H9 (cell line): ENCODE measurements at regions not wholly inside any gene's neighbourhood (a gene's known extent, or its start where the extent isn't known, plus 50 kb on each side); places are given as distances from the start of the nearest gene placed in this dataset.

Experiments
- DNase-seq: peaks from one replicate; pipeline ENCODE4 v3.0.0-alpha.2; 2017
- H2AFZ ChIP-seq: one replicate; pipeline ENCODE4 v1.6.1; 2013; ENCODE audit warnings: mild to moderate bottlenecking, low read length, control low read depth, moderate library complexity
- H2AK5ac ChIP-seq: 2 replicates; pipeline ENCODE4 v1.6.1; 2013; ENCODE audit warnings: low read length, control low read depth, mixed read lengths; ENCODE audit not compliant: insufficient read length
- H2BK120ac ChIP-seq: one replicate; pipeline ENCODE4 v1.6.1; 2013; ENCODE audit warnings: low read depth, mild to moderate bottlenecking, low read length, control low read depth, inconsistent platforms; ENCODE audit not compliant: poor library complexity, severe bottlenecking
- H2BK12ac ChIP-seq: 2 replicates; pipeline ENCODE4 v1.6.1; 2013; ENCODE audit warnings: low read length, control low read depth, mixed read lengths, low read depth; ENCODE audit not compliant: insufficient read length
- H2BK15ac ChIP-seq: 2 replicates; pipeline ENCODE4 v1.6.1; 2013; ENCODE audit warnings: low read depth, low read length, control low read depth
- H2BK20ac ChIP-seq: one replicate; pipeline ENCODE4 v1.6.1; 2013; ENCODE audit warnings: low read depth, mild to moderate bottlenecking, low read length, control low read depth, inconsistent platforms; ENCODE audit not compliant: poor library complexity, severe bottlenecking
- H2BK5ac ChIP-seq: 2 replicates; pipeline ENCODE4 v1.6.1; 2013; ENCODE audit warnings: low read length, control low read depth, mixed read lengths; ENCODE audit not compliant: insufficient read length
- H3K14ac ChIP-seq: 2 replicates; pipeline ENCODE4 v1.6.1; 2013; ENCODE audit warnings: low read length, control low read depth; ENCODE audit not compliant: insufficient read depth
- H3K18ac ChIP-seq: 2 replicates; pipeline ENCODE4 v1.6.1; 2013; ENCODE audit warnings: low read depth, mild to moderate bottlenecking, mixed read lengths, low read length, control low read depth; ENCODE audit not compliant: insufficient read length
- H3K23ac ChIP-seq: 2 replicates; pipeline ENCODE4 v1.6.1; 2013; ENCODE audit warnings: low read length, control low read depth, mixed read lengths, low read depth; ENCODE audit not compliant: insufficient read length
- H3K23me2 ChIP-seq: 2 replicates; pipeline ENCODE4 v1.6.1; 2013; ENCODE audit warnings: low read depth, mild to moderate bottlenecking, mixed read lengths, low read length, control low read depth; ENCODE audit not compliant: insufficient read length, poor library complexity, severe bottlenecking
- H3K27ac ChIP-seq: 2 replicates; pipeline ENCODE4 v1.5.1; 2013; ENCODE audit warnings: low read length, control low read depth, mixed read lengths, low read depth; ENCODE audit not compliant: insufficient read length
- H3K27me3 ChIP-seq: 2 replicates; pipeline ENCODE4 v1.6.1; 2013; ENCODE audit warnings: low read length, control low read depth, inconsistent platforms; ENCODE audit not compliant: insufficient read depth
- H3K4ac ChIP-seq: 2 replicates; pipeline ENCODE4 v1.6.1; 2013; ENCODE audit warnings: low read depth, mild to moderate bottlenecking, control low read depth, inconsistent platforms, low read length, moderate library complexity
- H3K4me1 ChIP-seq: 2 replicates; pipeline ENCODE4 v1.6.1; 2013; ENCODE audit warnings: low read length, control low read depth, inconsistent platforms; ENCODE audit not compliant: insufficient read depth
- H3K4me2 ChIP-seq: 2 replicates; pipeline ENCODE4 v1.6.1; 2013; ENCODE audit warnings: low read length, control low read depth, mixed read lengths; ENCODE audit not compliant: insufficient read length, insufficient read depth
- H3K56ac ChIP-seq: 2 replicates; pipeline ENCODE4 v1.6.1; 2013; ENCODE audit warnings: low read depth, mild to moderate bottlenecking, mixed read lengths, low read length, control low read depth; ENCODE audit not compliant: insufficient read length
- H3K79me1 ChIP-seq: 2 replicates; pipeline ENCODE4 v1.6.1; 2013; ENCODE audit warnings: low read depth, mild to moderate bottlenecking, moderate library complexity, low read length, control low read depth, inconsistent platforms; ENCODE audit not compliant: insufficient read depth, poor library complexity, severe bottlenecking
- H3K79me2 ChIP-seq: 2 replicates; pipeline ENCODE4 v1.6.1; 2013; ENCODE audit warnings: low read length, control low read depth, inconsistent platforms; ENCODE audit not compliant: insufficient read depth
- H3K9ac ChIP-seq: 2 replicates; pipeline ENCODE4 v1.6.1; 2013; ENCODE audit warnings: low read length, control low read depth, mixed read lengths; ENCODE audit not compliant: insufficient read length; ENCODE audit errors: extremely low read depth
- H3K9me3 ChIP-seq: one replicate; pipeline ENCODE4 v1.6.1; 2013; ENCODE audit warnings: low read depth, low read length, inconsistent platforms; ENCODE audit not compliant: control insufficient read depth
- H3T11ph ChIP-seq: one replicate; pipeline ENCODE4 v1.6.1; 2013; ENCODE audit warnings: mild to moderate bottlenecking, low read length, control low read depth, inconsistent platforms
- H4K20me1 ChIP-seq: one replicate; pipeline ENCODE4 v1.6.1; 2013; ENCODE audit not compliant: control insufficient read depth, insufficient read length, insufficient read depth
- H4K5ac ChIP-seq: 2 replicates; pipeline ENCODE4 v1.6.1; 2013; ENCODE audit warnings: low read depth, mild to moderate bottlenecking, mixed read lengths, low read length, control low read depth; ENCODE audit not compliant: insufficient read length
- H4K8ac ChIP-seq: replicated peaks from 2 replicates; pipeline ENCODE4 v1.6.1; 2013; ENCODE audit warnings: low read length, control low read depth, mixed read lengths, low read depth; ENCODE audit not compliant: insufficient read length
- H4K91ac ChIP-seq: 2 replicates; pipeline ENCODE4 v1.6.1; 2013; ENCODE audit warnings: low read depth, mild to moderate bottlenecking, moderate library complexity, mixed read lengths, low read length, control low read depth; ENCODE audit not compliant: insufficient read length
- H3K27ac Mint-ChIP-seq, 3 experiments: 2 replicates in 2 of 3; 3 replicates in 1 of 3; pipeline ENCODE4 v1.8.0; 2020 to 2021; ENCODE audit warnings: mixed read lengths in 3 of 3, mild to moderate bottlenecking in 1 of 3, moderate library complexity in 1 of 3
- H3K27me3 Mint-ChIP-seq: 2 replicates; pipeline ENCODE4 v1.8.0; 2021; ENCODE audit warnings: low read depth, mild to moderate bottlenecking, moderate library complexity, mixed read lengths
- H3K36me3 Mint-ChIP-seq, 3 experiments: 2 replicates in 2 of 3; 3 replicates in 1 of 3; pipeline ENCODE4 v1.8.0; 2020 to 2021; ENCODE audit warnings: low read depth in 3 of 3, mixed read lengths in 3 of 3; ENCODE audit not compliant: insufficient read depth in 1 of 3
- H3K4me1 Mint-ChIP-seq, 2 experiments: 2 replicates each; pipeline ENCODE4 v1.8.0; 2020; ENCODE audit warnings: mixed read lengths in 2 of 2
- H3K4me3 Mint-ChIP-seq, 2 experiments: 2 replicates in 1 of 2; 3 replicates in 1 of 2; pipeline ENCODE4 v1.8.0; 2020 to 2021; ENCODE audit warnings: mild to moderate bottlenecking in 2 of 2, mixed read lengths in 2 of 2, moderate library complexity in 1 of 2
- H3K9me3 Mint-ChIP-seq, 2 experiments: 2 replicates in 1 of 2; 3 replicates in 1 of 2; pipeline ENCODE4 v1.8.0; 2020; ENCODE audit warnings: mild to moderate bottlenecking in 2 of 2, mixed read lengths in 2 of 2, moderate library complexity in 1 of 2
- CTCF ChIP-seq: fragments of 200-600 bp; sonication (generic); conservative IDR thresholded peaks from 3 replicates; pipeline ENCODE4 v1.8.0; 2021; ENCODE audit warnings: antibody characterized with exemption, mild to moderate bottlenecking
- WGBS: extraction: QIAGEN DNeasy Blood & Tissue Kit; methylation state at CpG from one replicate; pipeline ENCODE4 v1.1.7; 2013; ENCODE audit warnings: missing lambda C conversion rate, low lambda C conversion rate, mixed read lengths; ENCODE audit not compliant: insufficient read length; ENCODE audit errors: extremely low coverage; 5-methylcytosine and 5-hydroxymethylcytosine counted together

GRCh38 chr20:11691766-11692165, 225.9 kb upstream of the BTBD3 start:
- Histone ChIP-seq H3K79me1 (no peaks in the 10 kb centered on the region), H3K14ac (no peak overlapping the region), H2BK20ac (no peak overlapping the region), H2BK120ac (no peak overlapping the region), H3K4me2 (no peak overlapping the region), H2AK5ac (no peak overlapping the region), H4K5ac (no peak overlapping the region), H2BK5ac (no peak overlapping the region), H4K20me1 (no peaks in the 10 kb centered on the region), H3K4ac (no peak overlapping the region), H3K9ac (no peak overlapping the region), H3K23ac (no peak overlapping the region), H3K27ac (no peak overlapping the region), H3K27me3 (peaks cover 3% of the 10 kb centered on the region; the same call in 1 of the 2 replicates), H4K91ac (no peak overlapping the region), H3K79me2 (no peaks in the 10 kb centered on the region), H3K18ac (no peak overlapping the region), H3K23me2 (peaks cover under 1% of the 10 kb centered on the region), H3K4me1 (no peaks in the 10 kb centered on the region), H3T11ph (no peak overlapping the region), H2BK12ac (no peak overlapping the region), H3K56ac (no peak overlapping the region), H2AFZ (no peak overlapping the region), H2BK15ac (no peak overlapping the region), H4K8ac (no peak overlapping the region), H3K9me3 (no peaks in the 10 kb centered on the region)
- Mint-ChIP-seq H3K9me3 (no peaks in the 10 kb centered on the region; a peak in 1 of 5 replicates), H3K27ac (no peak overlapping the region), H3K27me3 (peaks cover 10% of the 10 kb centered on the region), H3K4me3 (no peak overlapping the region), H3K4me1 (peaks cover 9 to 15% of the 10 kb centered on the region in 2 experiments), H3K36me3 (no peaks in the 10 kb centered on the region)
- TF ChIP-seq CTCF: no peak
- no peak for DNase-seq
- no CpG with 5 or more reads among the region's 3 CpGs for WGBS
